Chondrocyte (in vitro differentiated cells): ENCODE measurements at regions not wholly inside any gene's neighbourhood (a gene's known extent, or its start where the extent isn't known, plus 50 kb on each side); places are given as distances from the start of the nearest gene placed in this dataset.

Experiments
- DNase-seq: peaks from one replicate; pipeline ENCODE4 v3.0.0; 2021; ENCODE audit warnings: mixed read lengths, low spot score
- H3K27ac Mint-ChIP-seq: one replicate; pipeline ENCODE4 v1.8.0; 2021; ENCODE audit warnings: mild to moderate bottlenecking, moderate library complexity, mixed read lengths; ENCODE audit not compliant: unreplicated experiment
- H3K27me3 Mint-ChIP-seq: 2 replicates; pipeline ENCODE4 v1.8.0; 2021; ENCODE audit warnings: low read depth, mixed read lengths
- H3K36me3 Mint-ChIP-seq: 2 replicates; pipeline ENCODE4 v1.8.0; 2021; ENCODE audit warnings: low read depth, mixed read lengths
- H3K4me1 Mint-ChIP-seq: 2 replicates; pipeline ENCODE4 v1.8.0; 2021; ENCODE audit warnings: low read depth, mild to moderate bottlenecking, mixed read lengths
- H3K4me3 Mint-ChIP-seq: one replicate; pipeline ENCODE4 v1.8.0; 2021; ENCODE audit warnings: mild to moderate bottlenecking, moderate library complexity, mixed read lengths; ENCODE audit not compliant: unreplicated experiment
- H3K9me3 Mint-ChIP-seq: 2 replicates; pipeline ENCODE4 v1.8.0; 2021; ENCODE audit warnings: low read depth, mixed read lengths
- CTCF ChIP-seq: fragments of 200-600 bp; sonication (generic); IDR thresholded peaks from 2 replicates; pipeline ENCODE4 v1.5.0; 2021; ENCODE audit warnings: antibody characterized with exemption, mild to moderate bottlenecking, moderate library complexity

- Mint-ChIP-seq H3K4me1 (no peaks in the 10 kb centered on the region), H3K4me3 (no peak overlapping the region), H3K36me3 (no peaks in the 10 kb centered on the region), H3K9me3 (no peaks in the 10 kb centered on the region), H3K27ac (no peak overlapping the region), H3K27me3 (peaks cover 21% of the 10 kb centered on the region)
- no peak for TF ChIP-seq CTCF
- DNase-seq: no peak
These were observed 121.7 kb downstream of the EDN3 start for GRCh38 chr20:59421920-59422637.

GRCh38 chr20:59422872-59423544, 122.6 kb downstream of the EDN3 start:
- peaks cover 16% of the 10 kb centered on the region for H3K27me3 Mint-ChIP-seq
- H3K27ac Mint-ChIP-seq: no peak overlapping the region
- TF ChIP-seq CTCF: no peak
- H3K36me3 Mint-ChIP-seq: no peaks in the 10 kb centered on the region
- no peak overlapping the region for H3K4me3 Mint-ChIP-seq
- H3K4me1 Mint-ChIP-seq: no peaks in the 10 kb centered on the region
- DNase-seq: no peak
- H3K9me3 Mint-ChIP-seq: no peaks in the 10 kb centered on the region

GRCh38 chr20:59424976-59425375, 124.6 kb downstream of the EDN3 start:
- H3K27ac Mint-ChIP-seq: no peak overlapping the region
- H3K36me3 Mint-ChIP-seq: no peaks in the 10 kb centered on the region
- H3K4me3 Mint-ChIP-seq: no peak overlapping the region
- H3K27me3 Mint-ChIP-seq: peaks cover 4% of the 10 kb centered on the region
- no peak for DNase-seq
- H3K9me3 Mint-ChIP-seq: no peaks in the 10 kb centered on the region
- TF ChIP-seq CTCF: no peak
- H3K4me1 Mint-ChIP-seq: peaks cover 2% of the 10 kb centered on the region

- DNase-seq: no peak
- Mint-ChIP-seq H3K4me1 (peaks cover 2% of the 10 kb centered on the region), H3K4me3 (no peak overlapping the region), H3K9me3 (no peaks in the 10 kb centered on the region), H3K27me3 (peaks cover under 1% of the 10 kb centered on the region), H3K36me3 (no peaks in the 10 kb centered on the region), H3K27ac (no peak overlapping the region)
- no peak for TF ChIP-seq CTCF
These were observed 125.2 kb downstream of the EDN3 start for GRCh38 chr20:59425572-59425971.

GRCh38 chr20:59428006-59428405, 127.6 kb downstream of the EDN3 start:
- H3K4me3 Mint-ChIP-seq: no peak overlapping the region
- H3K9me3 Mint-ChIP-seq: no peaks in the 10 kb centered on the region
- no peaks in the 10 kb centered on the region for H3K36me3 Mint-ChIP-seq
- H3K4me1 Mint-ChIP-seq: peaks cover 2% of the 10 kb centered on the region
- DNase-seq: no peak
- TF ChIP-seq CTCF: no peak
- H3K27me3 Mint-ChIP-seq: no peaks in the 10 kb centered on the region
- no peak overlapping the region for H3K27ac Mint-ChIP-seq
